Uterus (tissue), 3 donors: ENCODE measurements at regions not wholly inside any gene's neighbourhood (a gene's known extent, or its start where the extent isn't known, plus 50 kb on each side); places are given as distances from the start of the nearest gene placed in this dataset.

Experiments used
- DNase-seq, 2 donors: peaks; one replicate each; pipeline ENCODE4 v3.0.0-alpha.2; 2019 to 2020
- H3K27ac ChIP-seq, 2 donors: fragments of 200-600 bp; sonication (generic); 1 replicate in 1 of 2; 2 replicates in 1 of 2; pipeline ENCODE4 v1.5.1; 2016 to 2018
- H3K27me3 ChIP-seq, 2 donors: fragments of 200-600 bp; sonication (generic); one replicate each; pipeline ENCODE4 v1.5.1; 2018 to 2019; ENCODE audit warnings: control low read depth in 1 of 2
- H3K36me3 ChIP-seq, 2 donors: fragments of 200-600 bp; sonication (generic); one replicate each; pipeline ENCODE4 v1.5.1; 2019; ENCODE audit warnings: control low read depth in 1 of 2
- H3K4me1 ChIP-seq, 2 donors: fragments of 200-600 bp; sonication (generic); one replicate each; pipeline ENCODE4 v1.5.1; 2018 to 2019; ENCODE audit warnings: control low read depth in 1 of 2
- H3K4me3 ChIP-seq, 2 donors: fragments of 200-600 bp; sonication (generic); 1 replicate in 1 of 2; 2 replicates in 1 of 2; pipeline ENCODE4 v1.5.1; 2018 to 2019; ENCODE audit warnings: mild to moderate bottlenecking in 1 of 2
- H3K9me3 ChIP-seq, 2 donors: fragments of 200-600 bp; sonication (generic); one replicate each; pipeline ENCODE4 v1.5.1; 2019; ENCODE audit warnings: control low read depth in 1 of 2
- POLR2A ChIP-seq, 2 donors: fragments of 450-650 bp; IDR thresholded peaks; one replicate each; pipeline ENCODE4 v1.6.1; 2016; ENCODE audit warnings: antibody characterized with exemption in 2 of 2, mild to moderate bottlenecking in 1 of 2, moderate library complexity in 1 of 2
- intact Hi-C: fragments of 100-400 bp; cut with DNase I; formaldehyde crosslinking; loops from one replicate; pipeline ENCODE4 v1.15.1; 2023; ENCODE audit warnings: low total_unique reads
- TF ChIP-seq, protein P1 (sequence below), 4 experiments: fragments of 200-600 bp in 2 of 4; fragments of 450-650 bp in 2 of 4; sonication (generic) in 2 of 4; IDR thresholded peaks; one replicate each; pipeline ENCODE4 v1.5.1; 2016 to 2019; ENCODE audit warnings: antibody characterized with exemption in 4 of 4, mild to moderate bottlenecking in 2 of 4, moderate library complexity in 1 of 4
- donor health status: DM: yes; HTN: yes; CAD: no.

DNA sequence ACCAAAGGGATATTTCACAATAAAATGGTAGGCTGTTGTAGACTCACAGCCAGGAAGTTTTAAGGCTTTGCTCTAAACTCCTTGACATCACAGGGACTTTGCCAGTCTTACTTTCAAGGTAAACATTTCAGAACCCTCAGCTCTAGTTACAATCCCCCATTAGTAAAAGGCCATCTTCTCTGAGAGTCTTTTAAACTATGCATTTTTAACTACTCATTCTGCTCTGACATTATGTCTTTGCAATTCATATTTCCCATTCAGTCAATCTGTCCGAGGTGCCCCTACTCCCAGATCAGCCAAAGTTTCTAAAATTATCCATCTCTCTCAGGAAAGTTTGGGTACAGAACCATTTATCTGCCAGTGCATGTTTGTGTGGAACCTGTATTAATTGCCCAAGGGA, 1094.1 kb downstream of the TDRD15 start:
- DNase-seq = no peak
- TF ChIP-seq POLR2A (IDR thresholded peaks at IDR 0.05) = no peak
- TF ChIP-seq, protein P1, sequence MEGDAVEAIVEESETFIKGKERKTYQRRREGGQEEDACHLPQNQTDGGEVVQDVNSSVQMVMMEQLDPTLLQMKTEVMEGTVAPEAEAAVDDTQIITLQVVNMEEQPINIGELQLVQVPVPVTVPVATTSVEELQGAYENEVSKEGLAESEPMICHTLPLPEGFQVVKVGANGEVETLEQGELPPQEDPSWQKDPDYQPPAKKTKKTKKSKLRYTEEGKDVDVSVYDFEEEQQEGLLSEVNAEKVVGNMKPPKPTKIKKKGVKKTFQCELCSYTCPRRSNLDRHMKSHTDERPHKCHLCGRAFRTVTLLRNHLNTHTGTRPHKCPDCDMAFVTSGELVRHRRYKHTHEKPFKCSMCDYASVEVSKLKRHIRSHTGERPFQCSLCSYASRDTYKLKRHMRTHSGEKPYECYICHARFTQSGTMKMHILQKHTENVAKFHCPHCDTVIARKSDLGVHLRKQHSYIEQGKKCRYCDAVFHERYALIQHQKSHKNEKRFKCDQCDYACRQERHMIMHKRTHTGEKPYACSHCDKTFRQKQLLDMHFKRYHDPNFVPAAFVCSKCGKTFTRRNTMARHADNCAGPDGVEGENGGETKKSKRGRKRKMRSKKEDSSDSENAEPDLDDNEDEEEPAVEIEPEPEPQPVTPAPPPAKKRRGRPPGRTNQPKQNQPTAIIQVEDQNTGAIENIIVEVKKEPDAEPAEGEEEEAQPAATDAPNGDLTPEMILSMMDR (IDR thresholded peaks at IDR 0.05) = no peak
- no peaks in the 10 kb centered on the region for H3K27me3 ChIP-seq
- H3K36me3 ChIP-seq = no peaks in the 10 kb centered on the region
- no peak overlapping the region for H3K4me3 ChIP-seq
- no peaks in the 10 kb centered on the region for H3K9me3 ChIP-seq
- no peak overlapping the region for H3K27ac ChIP-seq
- intact Hi-C loops = no loop called here
- H3K4me1 ChIP-seq = no peaks in the 10 kb centered on the region

DNA sequence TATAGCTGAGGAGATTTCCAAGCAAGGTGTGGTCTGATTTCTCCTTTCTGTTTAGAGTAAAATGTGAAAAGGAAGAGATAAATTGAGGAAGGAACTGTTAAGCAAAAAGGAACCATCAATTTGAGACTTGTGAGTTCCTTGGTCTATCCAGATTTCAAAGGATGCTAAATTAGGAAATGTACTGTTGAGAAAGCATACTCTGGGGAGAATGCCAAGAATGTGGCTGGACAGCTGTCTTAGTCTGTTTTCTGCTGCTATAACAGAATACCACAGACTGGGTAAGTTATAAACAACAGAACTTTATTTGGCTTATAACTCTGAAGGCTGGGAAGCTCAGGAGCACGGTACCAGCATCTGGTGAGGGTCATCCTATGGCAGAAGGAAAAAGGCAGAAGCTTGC, 1097.2 kb downstream of the TDRD15 start:
- Histone ChIP-seq H3K4me1 (no peaks in the 10 kb centered on the region), H3K27me3 (no peaks in the 10 kb centered on the region), H3K36me3 (no peaks in the 10 kb centered on the region), H3K27ac (no peak overlapping the region), H3K4me3 (no peak overlapping the region), H3K9me3 (no peaks in the 10 kb centered on the region)
- TF ChIP-seq POLR2A (IDR thresholded peaks at IDR 0.05) = no peak
- TF ChIP-seq, protein P1 (IDR thresholded peaks at IDR 0.05) = no peak
- intact Hi-C loops = no loop called here
- no peak for DNase-seq

DNA sequence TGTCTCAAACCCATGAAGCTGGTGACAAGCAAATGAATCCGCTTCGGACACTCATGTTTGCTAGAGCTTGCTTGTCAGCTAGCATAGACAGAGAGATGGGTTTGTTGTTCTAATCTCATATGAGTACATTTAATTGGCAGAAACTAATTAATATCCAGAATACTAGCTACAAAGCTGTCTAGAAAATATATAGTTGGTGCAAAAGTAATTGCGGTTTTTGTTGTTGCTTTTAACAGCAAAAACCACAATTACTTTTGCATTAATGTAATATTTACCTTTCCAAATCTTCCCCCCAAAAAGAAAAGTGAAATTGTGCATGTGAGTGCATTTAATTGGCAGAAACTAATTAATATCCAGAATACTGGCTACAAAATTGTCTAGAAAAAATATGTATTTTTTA, 1115.2 kb downstream of the TDRD15 start:
- Histone ChIP-seq H3K27me3 (no peaks in the 10 kb centered on the region), H3K27ac (no peak overlapping the region), H3K9me3 (no peaks in the 10 kb centered on the region), H3K4me1 (no peaks in the 10 kb centered on the region), H3K4me3 (no peak overlapping the region), H3K36me3 (no peaks in the 10 kb centered on the region)
- intact Hi-C loops = no loop called here
- TF ChIP-seq, protein P1 (IDR thresholded peaks at IDR 0.05) = no peak
- no peak for TF ChIP-seq POLR2A (IDR thresholded peaks at IDR 0.05)
- no peak for DNase-seq

DNA sequence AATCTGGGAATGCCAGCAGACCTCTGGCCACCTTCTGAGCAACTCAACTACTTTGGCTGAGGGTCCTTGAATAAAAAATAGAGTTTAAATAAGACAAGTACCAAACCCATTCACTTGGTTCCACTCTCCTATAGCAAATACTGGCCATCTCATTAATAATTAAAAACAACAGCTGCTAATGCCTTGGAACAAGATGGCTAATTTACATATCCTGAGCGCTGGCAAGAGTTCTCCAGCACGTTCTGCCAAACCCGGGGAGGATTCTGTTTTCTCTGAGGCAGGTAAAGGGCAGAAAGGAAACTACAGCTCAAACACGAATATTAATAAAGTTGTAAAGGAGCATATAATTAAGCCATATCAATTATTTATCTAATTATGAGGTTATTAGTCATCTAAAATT, 1123.7 kb downstream of the TDRD15 start:
- Histone ChIP-seq H3K27ac (no peak overlapping the region), H3K4me3 (no peak overlapping the region), H3K4me1 (no peaks in the 10 kb centered on the region), H3K36me3 (no peaks in the 10 kb centered on the region), H3K27me3 (no peaks in the 10 kb centered on the region), H3K9me3 (no peaks in the 10 kb centered on the region)
- DNase-seq = no peak
- TF ChIP-seq, protein P1 (IDR thresholded peaks at IDR 0.05) = no peak
- no peak for TF ChIP-seq POLR2A (IDR thresholded peaks at IDR 0.05)
- intact Hi-C loops = no loop called here

DNA sequence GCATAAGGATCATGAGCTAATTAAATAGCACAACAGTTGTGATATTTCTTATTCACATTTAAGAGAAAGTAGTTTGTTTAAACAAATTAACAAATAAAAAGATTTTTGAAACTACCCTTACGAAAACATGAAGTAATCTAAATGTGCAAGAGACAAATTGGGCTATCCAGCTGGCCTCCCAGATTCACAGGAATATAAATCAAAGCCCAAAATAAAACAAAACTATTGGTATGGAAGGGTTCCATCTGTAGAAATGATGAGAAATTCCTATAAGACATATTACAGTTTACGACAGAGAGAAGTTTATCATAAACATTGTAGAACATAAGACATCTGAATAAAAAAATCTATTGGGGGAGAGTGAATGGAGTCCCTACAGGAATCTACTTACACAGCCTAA, 1125.1 kb downstream of the TDRD15 start:
- H3K27me3 ChIP-seq = no peaks in the 10 kb centered on the region
- H3K27ac ChIP-seq = no peak overlapping the region
- TF ChIP-seq, protein P1 (IDR thresholded peaks at IDR 0.05) = no peak
- TF ChIP-seq POLR2A (IDR thresholded peaks at IDR 0.05) = no peak
- H3K9me3 ChIP-seq = no peaks in the 10 kb centered on the region
- no peaks in the 10 kb centered on the region for H3K4me1 ChIP-seq
- H3K4me3 ChIP-seq = no peak overlapping the region
- intact Hi-C loops = no loop called here
- DNase-seq = no peak
- no peaks in the 10 kb centered on the region for H3K36me3 ChIP-seq
